K562 (cell line): ENCODE measurements at regions not wholly inside any gene's neighbourhood (a gene's known extent, or its start where the extent isn't known, plus 50 kb on each side); places are given as distances from the start of the nearest gene placed in this dataset.

Experiments
- ATAC-seq: fragments of 200-7000 bp; cut with Tn5 transposase; 3 replicates; pipeline ENCODE4 v1.9.1; 2020; ENCODE audit warnings: moderate library complexity
- BruUV-seq: library from RNA; stranded (reverse); fragments of 400-500 nt; replicated peaks from 2 replicates; lab custom pipeline; 2021; lab: Mats Ljungman, UMichigan
- CTCF ChIA-PET: fragments of 300-600 bp; formaldehyde crosslinking; extraction: SDS; loops from one replicate; lab custom pipeline; 2021; ENCODE audit warnings: low intra/inter-chr PET ratio; lab: Yijun Ruan, JAX
- POLR2A ChIA-PET: fragments of 300-600, 350-650 bp; sonication (Branson Sonifier 250); formaldehyde crosslinking; extraction: SDS; loops from one replicate; lab custom pipeline; 2021; ENCODE audit warnings: antibody characterized with exemption, inconsistent platforms; lab: Yijun Ruan, JAX
- DNase-seq, 4 experiments: peaks; one replicate each; pipeline versions ENCODE4 v3.0.0 to v3.0.0-alpha.2; 2011 to 2018; ENCODE audit warnings: low spot score in 3 of 4, mixed read lengths in 3 of 4; ENCODE audit errors: extremely low read depth in 1 of 4
- FAIRE-seq: peaks from 2 replicates; lab custom pipeline; 2011; peaks lifted over from hg19 to GRCh38; lab: Jason Lieb, UNC
- H2AFZ ChIP-seq: 2 replicates; pipeline ENCODE4 v1.6.0; 2011; ENCODE audit warnings: low read depth, low read length, control low read depth, inconsistent platforms
- H3K27ac ChIP-seq: fragments of 200-600 bp; 3 replicates; pipeline ENCODE4 v1.8.0; 2011; ENCODE audit warnings: low read depth, mild to moderate bottlenecking, control low read depth, inconsistent platforms, low read length, moderate library complexity, mixed read lengths; ENCODE audit errors: extremely low read depth
- H3K27me3 ChIP-seq, 2 experiments: fragments of 300-600 bp in 1 of 2; 2 replicates in 1 of 2; 3 replicates in 1 of 2; pipeline versions ENCODE4 v1.6.0 to v1.8.0; 2011; ENCODE audit warnings: inconsistent platforms in 2 of 2, low read length in 2 of 2, mild to moderate bottlenecking in 1 of 2, mixed read lengths in 1 of 2, moderate library complexity in 1 of 2; ENCODE audit not compliant: control insufficient read depth in 2 of 2, insufficient read depth in 2 of 2
- H3K36me3 ChIP-seq: fragments of 300-600 bp; 3 replicates; pipeline ENCODE4 v1.8.0; 2011; ENCODE audit warnings: mild to moderate bottlenecking, low read length, inconsistent platforms; ENCODE audit not compliant: control insufficient read depth, insufficient read depth
- H3K4me1 ChIP-seq, 2 experiments: fragments of 200-600 bp in 1 of 2; replicated peaks in 1 of 2; 2 replicates in 1 of 2; 3 replicates in 1 of 2; pipeline versions ENCODE4 v1.5.1 to v1.8.0; 2011; ENCODE audit warnings: inconsistent platforms in 2 of 2, low read length in 2 of 2, mild to moderate bottlenecking in 1 of 2, mixed read lengths in 1 of 2, moderate library complexity in 1 of 2; ENCODE audit not compliant: control insufficient read depth in 2 of 2, insufficient read depth in 2 of 2
- H3K4me2 ChIP-seq: 2 replicates; pipeline ENCODE4 v1.6.1; 2011; ENCODE audit warnings: low read length, control low read depth, inconsistent platforms, mixed read lengths; ENCODE audit not compliant: insufficient read depth
- H3K4me3 ChIP-seq: fragments of 200-600 bp; sonication (generic), shearing (Covaris generic); 2 replicates; pipeline ENCODE4 v1.5.1; 2016; ENCODE audit warnings: control low read depth, inconsistent platforms
- H3K79me2 ChIP-seq: fragments of 200-600 bp; 3 replicates; pipeline ENCODE4 v1.8.0; 2011; ENCODE audit warnings: low read length, inconsistent platforms; ENCODE audit not compliant: control insufficient read depth, insufficient read depth
- H3K9ac ChIP-seq, 2 experiments: 2 replicates each; pipeline versions ENCODE4 v1.6.0 to v1.6.1; 2011; ENCODE audit warnings: low read depth in 2 of 2, low read length in 2 of 2, control low read depth in 1 of 2, inconsistent platforms in 1 of 2, mild to moderate bottlenecking in 1 of 2, mixed read lengths in 1 of 2; ENCODE audit not compliant: insufficient read depth in 1 of 2
- H3K9me1 ChIP-seq: one replicate; pipeline ENCODE4 v1.6.0; 2011; ENCODE audit warnings: inconsistent platforms, mild to moderate bottlenecking, low read length, moderate library complexity; ENCODE audit not compliant: control insufficient read depth, insufficient read depth
- H3K9me3 ChIP-seq: replicated peaks from 2 replicates; pipeline ENCODE4 v1.5.1; 2011; ENCODE audit warnings: low read depth, low read length, inconsistent platforms; ENCODE audit not compliant: control insufficient read depth, insufficient read depth
- H4K20me1 ChIP-seq: replicated peaks from 2 replicates; pipeline ENCODE4 v1.6.1; 2011; ENCODE audit warnings: low read length, inconsistent platforms, mixed read lengths; ENCODE audit not compliant: control insufficient read depth, insufficient read depth
- NFRKB ChIP-seq: fragments of 450-650 bp; IDR thresholded peaks from 2 replicates; pipeline ENCODE4 v1.6.1; 2016; ENCODE audit warnings: low read depth
- SMAD4 ChIP-seq: fragments of 250-450 bp; sonication (Bioruptor Pico); conservative IDR thresholded peaks from 2 replicates; pipeline ENCODE4 v1.8.0; 2021; ENCODE audit warnings: inconsistent platforms, mild to moderate bottlenecking, moderate library complexity
- ZNF212 ChIP-seq: fragments of 450-650 bp; formaldehyde crosslinking; IDR thresholded peaks from 2 replicates; pipeline ENCODE4 v1.4.0; 2020; ENCODE audit warnings: mild to moderate bottlenecking
- WGBS: fragments of 100-300 bp; shearing (Covaris generic); methylation state at CpG from one replicate; pipeline ENCODE4 v1.1.6; 2016; ENCODE audit warnings: low coverage, mixed read lengths; ENCODE audit not compliant: insufficient coverage; ENCODE audit errors: missing lambda C conversion rate; 5-methylcytosine and 5-hydroxymethylcytosine counted together
- in situ Hi-C: fragments of 300-500 bp; cut with MboI; formaldehyde crosslinking; loops from 4 replicates; pipeline ENCODE4 v1.15.0; 2018; ENCODE audit warnings: inconsistent platforms, mixed read lengths
- intact Hi-C: fragments of 100-400 bp; cut with micrococcal nuclease; formaldehyde crosslinking; loops from 2 replicates; pipeline ENCODE4 v1.14.2; 2022
- TF ChIP-seq, protein P1 (sequence below): sonication (generic); formaldehyde crosslinking; IDR thresholded peaks from 2 replicates; pipeline ENCODE4 v1.8.0; 2023; ENCODE audit warnings: mild to moderate bottlenecking, missing genetic modification reagents

DNA sequence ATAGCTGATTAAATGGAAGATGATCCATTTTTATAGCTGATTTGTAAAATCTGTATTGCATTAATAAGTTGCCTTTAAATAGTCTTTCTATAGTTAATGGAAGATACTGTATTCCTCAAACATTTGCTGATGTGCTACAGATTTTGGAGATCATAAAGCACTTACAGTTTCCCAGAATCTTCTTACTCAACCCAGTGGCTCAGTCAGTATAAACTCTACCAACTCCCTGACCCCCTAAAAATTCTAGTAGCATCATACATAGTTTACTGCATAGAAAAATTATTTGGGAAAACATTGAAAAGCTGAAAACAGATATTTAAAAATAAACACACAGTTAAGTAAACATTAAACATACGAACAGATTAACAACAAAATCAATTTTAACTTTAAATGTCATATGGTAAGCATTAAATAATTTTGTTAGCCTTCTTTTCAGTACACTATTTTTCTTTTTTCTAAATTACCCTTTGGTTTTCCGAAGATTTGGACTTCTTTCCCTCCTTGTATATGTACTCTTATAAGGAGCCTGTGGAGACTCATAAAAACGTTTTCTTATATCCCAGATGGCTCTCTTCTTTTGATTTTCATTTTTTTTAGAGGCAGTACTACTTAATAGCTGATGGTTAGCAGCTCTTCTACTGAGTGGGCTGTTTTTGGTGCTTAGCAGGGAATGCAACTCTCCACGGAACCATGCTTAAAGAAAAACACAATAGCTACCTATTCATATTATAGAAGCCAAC, 62.7 kb upstream of the BMP5 start:
- CTCF ChIA-PET = no interaction called here
- intact Hi-C loops = no loop called here
- H2AFZ ChIP-seq = no peak overlapping the region

More for the DNA sequence above, 62.7 kb upstream of the BMP5 start:
- H3K9me3 ChIP-seq = no peaks in the 10 kb centered on the region
- H3K4me3 ChIP-seq = no peak overlapping the region
- WGBS = 0% methylated on average over 4 of the region's 4 CpGs
- H3K9ac ChIP-seq = no peak overlapping the region
- ATAC-seq = no peak
- no TSS peak for BruUV-seq
- no peaks in the 10 kb centered on the region for H3K4me1 ChIP-seq
- in situ Hi-C loops = no loop called here
- POLR2A ChIA-PET = no interaction called here
- TF ChIP-seq SMAD4 (CRISPR knock-in tag) (no peak), NFRKB (no peak), ZNF212 (CRISPR knock-in tag) (no peak)
- TF ChIP-seq, protein P1, sequence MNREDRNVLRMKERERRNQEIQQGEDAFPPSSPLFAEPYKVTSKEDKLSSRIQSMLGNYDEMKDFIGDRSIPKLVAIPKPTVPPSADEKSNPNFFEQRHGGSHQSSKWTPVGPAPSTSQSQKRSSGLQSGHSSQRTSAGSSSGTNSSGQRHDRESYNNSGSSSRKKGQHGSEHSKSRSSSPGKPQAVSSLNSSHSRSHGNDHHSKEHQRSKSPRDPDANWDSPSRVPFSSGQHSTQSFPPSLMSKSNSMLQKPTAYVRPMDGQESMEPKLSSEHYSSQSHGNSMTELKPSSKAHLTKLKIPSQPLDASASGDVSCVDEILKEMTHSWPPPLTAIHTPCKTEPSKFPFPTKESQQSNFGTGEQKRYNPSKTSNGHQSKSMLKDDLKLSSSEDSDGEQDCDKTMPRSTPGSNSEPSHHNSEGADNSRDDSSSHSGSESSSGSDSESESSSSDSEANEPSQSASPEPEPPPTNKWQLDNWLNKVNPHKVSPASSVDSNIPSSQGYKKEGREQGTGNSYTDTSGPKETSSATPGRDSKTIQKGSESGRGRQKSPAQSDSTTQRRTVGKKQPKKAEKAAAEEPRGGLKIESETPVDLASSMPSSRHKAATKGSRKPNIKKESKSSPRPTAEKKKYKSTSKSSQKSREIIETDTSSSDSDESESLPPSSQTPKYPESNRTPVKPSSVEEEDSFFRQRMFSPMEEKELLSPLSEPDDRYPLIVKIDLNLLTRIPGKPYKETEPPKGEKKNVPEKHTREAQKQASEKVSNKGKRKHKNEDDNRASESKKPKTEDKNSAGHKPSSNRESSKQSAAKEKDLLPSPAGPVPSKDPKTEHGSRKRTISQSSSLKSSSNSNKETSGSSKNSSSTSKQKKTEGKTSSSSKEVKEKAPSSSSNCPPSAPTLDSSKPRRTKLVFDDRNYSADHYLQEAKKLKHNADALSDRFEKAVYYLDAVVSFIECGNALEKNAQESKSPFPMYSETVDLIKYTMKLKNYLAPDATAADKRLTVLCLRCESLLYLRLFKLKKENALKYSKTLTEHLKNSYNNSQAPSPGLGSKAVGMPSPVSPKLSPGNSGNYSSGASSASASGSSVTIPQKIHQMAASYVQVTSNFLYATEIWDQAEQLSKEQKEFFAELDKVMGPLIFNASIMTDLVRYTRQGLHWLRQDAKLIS (CRISPR knock-in tag) = no peak
- TF ChIP-seq, all 486 proteins: peak for 0
- H3K79me2 ChIP-seq = no peaks in the 10 kb centered on the region
- no peaks in the 10 kb centered on the region for H3K36me3 ChIP-seq
- H3K9me1 ChIP-seq = no peaks in the 10 kb centered on the region
- no peaks in the 10 kb centered on the region for H4K20me1 ChIP-seq
- FAIRE-seq (no peak), DNase-seq (no peak)
- no peak overlapping the region for H3K4me2 ChIP-seq
- no peak overlapping the region for H3K27ac ChIP-seq
- H3K27me3 ChIP-seq = no peaks in the 10 kb centered on the region
